SH-SY5Y (cell line): ENCODE measurements at regions not wholly inside any gene's neighbourhood (a gene's known extent, or its start where the extent isn't known, plus 50 kb on each side); places are given as distances from the start of the nearest gene placed in this dataset.

ENCODE experiments used
- GATA2 ChIP-seq: IDR thresholded peaks from 2 replicates; pipeline ENCODE4 v1.6.1; 2011; ENCODE audit warnings: mild to moderate bottlenecking, low read depth, low read length
- GATA3 ChIP-seq: IDR thresholded peaks from 2 replicates; pipeline ENCODE4 v1.6.1; 2011; ENCODE audit warnings: low read depth, mild to moderate bottlenecking, low read length, moderate library complexity

- TF ChIP-seq GATA2 (no peak), GATA3 (no peak)
Observed at GRCh38 chr11:95682552-95682951, 107.0 kb downstream of the FAM76B start.
